Activated T-helper 17 cell treated with anti-CD3 and anti-CD28 coated beads, Interleukin-2, amount 50 U/mL, for 72 hours (primary cell): ENCODE measurements at regions not wholly inside any gene's neighbourhood (a gene's known extent, or its start where the extent isn't known, plus 50 kb on each side); places are given as distances from the start of the nearest gene placed in this dataset.

Experiments
- ATAC-seq: fragments of 150-1000 bp; cut with Tn5 transposase; replicated peaks from 2 replicates; pipeline ENCODE4 v1.10.0; 2021; ENCODE audit warnings: mild to moderate bottlenecking, moderate library complexity
- H3K27ac Mint-ChIP-seq: one replicate; pipeline ENCODE4 v1.8.0; 2022; ENCODE audit warnings: mixed read lengths
- H3K27me3 Mint-ChIP-seq: one replicate; pipeline ENCODE4 v1.8.0; 2022; ENCODE audit warnings: mixed read lengths
- H3K36me3 Mint-ChIP-seq: one replicate; pipeline ENCODE4 v1.8.0; 2022; ENCODE audit warnings: low read depth, mild to moderate bottlenecking, mixed read lengths
- H3K4me1 Mint-ChIP-seq: one replicate; pipeline ENCODE4 v1.8.0; 2022; ENCODE audit warnings: mixed read lengths
- H3K4me3 Mint-ChIP-seq: one replicate; pipeline ENCODE4 v1.8.0; 2022; ENCODE audit warnings: mild to moderate bottlenecking, mixed read lengths
- H3K9me3 Mint-ChIP-seq: one replicate; pipeline ENCODE4 v1.8.0; 2022; ENCODE audit warnings: mixed read lengths

- H3K4me3 Mint-ChIP-seq, result no peak overlapping the region
- H3K36me3 Mint-ChIP-seq, result no peaks in the 10 kb centered on the region
- no peaks in the 10 kb centered on the region for H3K4me1 Mint-ChIP-seq
- no peak overlapping the region for H3K27ac Mint-ChIP-seq
- H3K9me3 Mint-ChIP-seq, result peaks cover 4% of the 10 kb centered on the region
- H3K27me3 Mint-ChIP-seq, result no peaks in the 10 kb centered on the region
- ATAC-seq, result no peak
Observed at GRCh38 chr1:79785561-79785960, 779.0 kb upstream of the ADGRL4 start.

GRCh38 chr1:79781261-79781660 is 774.7 kb upstream of the ADGRL4 start:
- H3K27ac Mint-ChIP-seq, result no peak overlapping the region
- H3K36me3 Mint-ChIP-seq, result no peaks in the 10 kb centered on the region
- H3K4me3 Mint-ChIP-seq, result no peak overlapping the region
- no peaks in the 10 kb centered on the region for H3K27me3 Mint-ChIP-seq
- H3K4me1 Mint-ChIP-seq, result no peaks in the 10 kb centered on the region
- no peak for ATAC-seq
- peaks cover 3% of the 10 kb centered on the region for H3K9me3 Mint-ChIP-seq

- H3K27ac Mint-ChIP-seq, result no peak overlapping the region
- no peak for ATAC-seq
- no peaks in the 10 kb centered on the region for H3K4me1 Mint-ChIP-seq
- no peaks in the 10 kb centered on the region for H3K27me3 Mint-ChIP-seq
- H3K36me3 Mint-ChIP-seq, result no peaks in the 10 kb centered on the region
- no peak overlapping the region for H3K4me3 Mint-ChIP-seq
- H3K9me3 Mint-ChIP-seq, result peaks cover 3% of the 10 kb centered on the region
Observed at GRCh38 chr1:79777481-79778219, 771.1 kb upstream of the ADGRL4 start.

DNA sequence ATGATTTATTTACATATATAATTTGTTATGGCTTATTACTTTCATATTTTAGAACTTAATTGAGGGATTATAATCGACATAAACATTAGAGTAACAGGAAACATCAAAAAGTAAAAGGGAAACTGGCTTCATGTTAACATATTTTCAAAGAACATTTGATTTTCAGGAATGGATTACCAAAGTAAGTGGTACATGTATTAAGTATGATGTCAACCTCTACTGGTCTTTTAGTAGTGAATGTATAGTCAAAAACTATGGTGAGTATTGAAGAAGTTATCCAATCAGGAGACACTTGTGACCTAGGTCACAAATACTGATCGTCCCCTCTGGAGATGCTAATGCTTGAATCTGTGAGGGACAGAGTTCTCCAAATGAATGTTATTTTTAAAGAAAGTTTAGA is 768.9 kb upstream of the ADGRL4 start:
- H3K9me3 Mint-ChIP-seq, result peaks cover 6% of the 10 kb centered on the region
- no peaks in the 10 kb centered on the region for H3K4me1 Mint-ChIP-seq
- no peaks in the 10 kb centered on the region for H3K36me3 Mint-ChIP-seq
- H3K4me3 Mint-ChIP-seq, result no peak overlapping the region
- H3K27me3 Mint-ChIP-seq, result no peaks in the 10 kb centered on the region
- ATAC-seq, result no peak
- no peak overlapping the region for H3K27ac Mint-ChIP-seq

DNA sequence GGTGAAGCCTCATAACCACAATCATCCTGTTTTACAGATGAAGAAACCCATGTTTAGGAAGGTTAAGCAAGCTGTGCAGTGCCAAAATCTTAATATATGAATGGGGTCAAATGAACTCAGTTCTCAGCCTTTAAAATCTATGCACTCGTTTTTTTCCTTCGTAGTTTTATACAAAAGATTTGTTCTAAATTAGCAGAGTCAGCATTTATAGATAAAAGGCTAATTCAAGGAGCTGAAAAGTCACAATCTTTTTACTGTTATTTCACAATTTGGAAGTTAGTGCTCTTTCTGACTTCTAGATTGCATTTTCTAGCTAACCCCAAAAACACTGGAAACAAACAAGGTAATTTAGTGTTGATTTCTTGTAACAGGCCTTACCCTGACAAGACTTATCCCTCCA is 766.9 kb upstream of the ADGRL4 start:
- ATAC-seq, result no peak
- no peak overlapping the region for H3K27ac Mint-ChIP-seq
- peaks cover 6% of the 10 kb centered on the region for H3K9me3 Mint-ChIP-seq
- H3K4me3 Mint-ChIP-seq, result no peak overlapping the region
- no peaks in the 10 kb centered on the region for H3K27me3 Mint-ChIP-seq
- no peaks in the 10 kb centered on the region for H3K36me3 Mint-ChIP-seq
- no peaks in the 10 kb centered on the region for H3K4me1 Mint-ChIP-seq

GRCh38 chr1:79762461-79762860 is 755.9 kb upstream of the ADGRL4 start:
- no peak for ATAC-seq

DNA sequence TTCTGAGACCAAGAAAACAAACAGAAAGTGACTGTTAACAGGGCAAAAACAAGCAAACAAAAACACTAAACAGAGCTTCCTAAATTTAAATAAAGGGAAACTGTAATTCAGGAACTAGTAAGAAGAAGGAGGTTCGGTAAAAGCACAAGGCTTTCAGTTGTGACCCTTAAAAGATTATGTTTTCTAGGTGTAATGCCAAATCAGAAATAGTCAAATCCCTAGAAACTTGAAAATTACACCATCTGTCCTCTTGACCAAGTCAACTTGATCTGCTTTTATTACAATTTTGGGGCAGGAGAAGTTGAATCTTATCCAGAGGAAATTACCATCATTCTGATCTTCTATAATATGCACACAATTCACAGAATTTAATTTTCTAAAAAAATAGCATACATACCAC is 754.0 kb upstream of the ADGRL4 start:
- no peak overlapping the region for H3K27ac Mint-ChIP-seq
- ATAC-seq, result no peak
- peaks cover 10% of the 10 kb centered on the region for H3K9me3 Mint-ChIP-seq
- H3K4me3 Mint-ChIP-seq, result no peak overlapping the region
- no peaks in the 10 kb centered on the region for H3K36me3 Mint-ChIP-seq
- H3K4me1 Mint-ChIP-seq, result no peaks in the 10 kb centered on the region
- H3K27me3 Mint-ChIP-seq, result no peaks in the 10 kb centered on the region

More at GRCh38 chr1:79762461-79762860, 755.9 kb upstream of the ADGRL4 start:
- Mint-ChIP-seq H3K27me3 (no peaks in the 10 kb centered on the region), H3K4me3 (no peak overlapping the region), H3K27ac (no peak overlapping the region), H3K36me3 (no peaks in the 10 kb centered on the region), H3K4me1 (no peaks in the 10 kb centered on the region), H3K9me3 (peaks cover 11% of the 10 kb centered on the region)

GRCh38 chr1:79749607-79750006 is 743.1 kb upstream of the ADGRL4 start:
- H3K36me3 Mint-ChIP-seq, result no peaks in the 10 kb centered on the region
- no peak overlapping the region for H3K4me3 Mint-ChIP-seq
- no peak for ATAC-seq
- H3K9me3 Mint-ChIP-seq, result peaks cover 9% of the 10 kb centered on the region
- H3K27me3 Mint-ChIP-seq, result no peaks in the 10 kb centered on the region
- H3K27ac Mint-ChIP-seq, result no peak overlapping the region
- no peaks in the 10 kb centered on the region for H3K4me1 Mint-ChIP-seq

DNA sequence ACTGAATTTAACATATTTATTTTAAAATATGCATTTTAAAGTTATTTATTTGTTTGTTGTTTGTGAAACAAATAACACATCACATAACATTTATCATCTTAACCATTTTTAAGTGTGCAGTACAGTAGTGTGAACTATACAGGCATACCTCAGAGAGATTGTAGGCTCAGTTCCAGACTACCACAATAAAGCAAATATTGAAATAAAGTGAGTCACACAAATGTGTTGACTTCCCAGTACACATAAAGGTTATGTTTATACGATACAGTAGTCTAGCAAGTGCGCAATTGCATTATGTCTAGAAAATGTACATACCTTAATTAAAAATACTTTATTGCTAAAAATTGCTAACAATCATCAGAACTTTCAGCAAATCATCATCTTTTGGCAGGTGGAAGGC is 739.4 kb upstream of the ADGRL4 start:
- Mint-ChIP-seq H3K9me3 (peaks cover 9% of the 10 kb centered on the region), H3K27me3 (no peaks in the 10 kb centered on the region), H3K27ac (no peak overlapping the region), H3K4me3 (no peak overlapping the region), H3K4me1 (no peaks in the 10 kb centered on the region), H3K36me3 (no peaks in the 10 kb centered on the region)
- ATAC-seq, result no peak

GRCh38 chr1:79744746-79745145 is 738.2 kb upstream of the ADGRL4 start:
- Mint-ChIP-seq H3K27me3 (no peaks in the 10 kb centered on the region), H3K4me1 (no peaks in the 10 kb centered on the region), H3K36me3 (no peaks in the 10 kb centered on the region), H3K9me3 (peaks cover 5% of the 10 kb centered on the region), H3K27ac (no peak overlapping the region), H3K4me3 (no peak overlapping the region)
- no peak for ATAC-seq

DNA sequence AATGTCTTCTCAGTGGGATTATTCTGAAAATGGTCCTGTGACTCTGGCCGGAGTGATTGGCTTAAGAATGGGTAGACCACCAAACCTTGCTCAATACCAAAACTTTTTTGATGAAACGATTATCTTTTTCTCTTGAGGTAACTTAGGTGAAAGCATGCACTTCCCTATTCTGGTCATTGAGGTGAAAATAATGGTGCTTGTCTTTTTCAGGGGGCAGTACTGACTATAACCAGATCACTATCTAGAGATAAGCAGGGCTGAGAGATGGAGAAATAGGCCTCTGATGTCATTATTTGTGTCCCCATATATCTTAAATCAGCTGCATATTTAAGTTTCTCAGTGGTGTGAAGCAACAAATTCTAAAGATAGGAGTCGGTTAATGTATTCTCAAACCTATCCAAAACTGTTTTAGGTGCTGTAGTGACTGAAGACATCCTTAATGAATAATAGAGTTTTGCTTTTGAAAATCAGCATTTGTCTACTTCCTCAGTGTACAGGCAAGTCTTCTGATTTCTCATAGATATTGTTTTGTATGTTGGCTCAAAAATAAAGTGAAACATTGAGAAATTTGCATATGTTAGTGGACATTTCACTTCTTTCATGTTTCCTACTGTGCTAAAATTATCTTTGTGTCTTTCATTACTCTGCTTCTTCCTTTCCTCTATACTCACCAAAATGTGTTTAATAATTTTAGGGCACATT is 735.3 kb upstream of the ADGRL4 start:
- H3K36me3 Mint-ChIP-seq, result no peaks in the 10 kb centered on the region
- no peak overlapping the region for H3K27ac Mint-ChIP-seq
- H3K4me3 Mint-ChIP-seq, result no peak overlapping the region
- H3K27me3 Mint-ChIP-seq, result no peaks in the 10 kb centered on the region
- ATAC-seq, result no peak
- H3K9me3 Mint-ChIP-seq, result peaks cover 4% of the 10 kb centered on the region
- no peaks in the 10 kb centered on the region for H3K4me1 Mint-ChIP-seq

- Mint-ChIP-seq H3K4me3 (no peak overlapping the region), H3K9me3 (peaks cover 7% of the 10 kb centered on the region), H3K4me1 (no peaks in the 10 kb centered on the region), H3K27me3 (no peaks in the 10 kb centered on the region), H3K36me3 (no peaks in the 10 kb centered on the region), H3K27ac (no peak overlapping the region)
- ATAC-seq, result no peak
Observed at GRCh38 chr1:79738101-79738500, 731.6 kb upstream of the ADGRL4 start.

GRCh38 chr1:79737193-79737592 is 730.7 kb upstream of the ADGRL4 start:
- Mint-ChIP-seq H3K4me1 (no peaks in the 10 kb centered on the region), H3K36me3 (no peaks in the 10 kb centered on the region), H3K27me3 (no peaks in the 10 kb centered on the region), H3K9me3 (peaks cover 7% of the 10 kb centered on the region), H3K4me3 (no peak overlapping the region), H3K27ac (no peak overlapping the region)
- no peak for ATAC-seq

DNA sequence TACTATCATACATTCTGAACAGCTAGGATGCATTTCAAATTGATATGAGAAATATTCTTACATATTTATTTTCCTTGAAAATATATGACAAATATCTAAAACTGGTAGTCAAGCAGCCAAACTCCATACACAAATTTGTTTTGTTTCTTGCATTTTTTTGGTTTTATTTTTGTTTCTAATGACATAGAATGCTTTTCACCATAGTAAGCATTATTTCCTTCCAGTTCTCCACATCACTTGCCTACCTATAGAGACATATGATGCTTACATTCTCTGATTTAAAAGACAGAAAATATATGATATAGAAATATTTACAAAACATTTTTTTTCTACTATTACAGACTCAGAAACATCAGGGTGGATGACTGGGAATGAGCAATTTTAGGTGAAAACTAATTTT is 726.4 kb upstream of the ADGRL4 start:
- Mint-ChIP-seq H3K27ac (no peak overlapping the region), H3K36me3 (no peaks in the 10 kb centered on the region), H3K9me3 (peaks cover 13% of the 10 kb centered on the region), H3K27me3 (no peaks in the 10 kb centered on the region), H3K4me3 (no peak overlapping the region), H3K4me1 (no peaks in the 10 kb centered on the region)
- no peak for ATAC-seq

DNA sequence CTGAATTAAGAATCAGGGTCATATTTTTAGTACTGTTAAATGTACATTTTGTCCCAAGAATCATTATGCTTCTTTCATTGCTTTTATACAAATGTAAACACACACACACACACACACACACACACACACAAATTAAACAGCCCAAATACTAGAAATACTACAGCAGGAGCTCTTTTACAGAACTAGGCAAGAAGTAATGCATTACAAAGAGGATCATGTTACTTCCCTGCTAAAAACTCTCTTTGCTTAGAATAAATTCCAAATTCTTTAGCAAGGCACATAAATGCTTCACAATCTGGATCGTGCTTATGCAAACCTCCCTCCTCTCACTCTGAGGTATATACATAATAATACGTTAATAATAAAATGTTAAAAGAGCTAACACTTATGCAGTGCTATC is 720.4 kb upstream of the ADGRL4 start:
- peaks cover 16% of the 10 kb centered on the region for H3K9me3 Mint-ChIP-seq
- no peak overlapping the region for H3K4me3 Mint-ChIP-seq
- H3K4me1 Mint-ChIP-seq, result no peaks in the 10 kb centered on the region
- no peaks in the 10 kb centered on the region for H3K36me3 Mint-ChIP-seq
- no peak overlapping the region for H3K27ac Mint-ChIP-seq
- no peaks in the 10 kb centered on the region for H3K27me3 Mint-ChIP-seq
- no peak for ATAC-seq
